GM12874 (cell line): ENCODE measurements at regions not wholly inside any gene's neighbourhood (a gene's known extent, or its start where the extent isn't known, plus 50 kb on each side); places are given as distances from the start of the nearest gene placed in this dataset.

ENCODE experiments used
- TF ChIP-seq, protein P1 (sequence below): IDR thresholded peaks from 2 replicates; pipeline ENCODE4 v1.5.1; 2011; ENCODE audit warnings: low read depth, mild to moderate bottlenecking, control low read depth, low read length, moderate library complexity; ENCODE audit not compliant: insufficient read depth

DNA sequence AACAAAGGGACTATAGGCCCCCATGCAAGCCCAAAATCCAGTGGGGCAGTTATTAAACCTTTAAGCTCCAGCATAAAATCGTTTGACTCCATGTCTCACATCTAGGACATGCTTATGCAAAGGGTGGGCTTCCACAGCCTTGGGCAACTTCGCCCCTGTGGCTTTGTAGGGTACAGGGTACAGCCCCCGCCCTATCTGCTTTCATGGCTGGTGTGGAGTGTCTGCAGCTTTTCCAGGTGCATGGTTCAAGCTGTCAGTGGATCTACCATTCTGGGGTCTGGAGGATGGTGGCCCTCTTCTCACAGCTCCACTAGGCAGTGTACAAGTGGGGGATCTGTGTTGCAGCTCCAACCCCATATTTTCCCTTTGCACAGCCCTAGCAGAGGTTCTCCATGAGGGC, 559.8 kb upstream of the TECRL start:
- TF ChIP-seq, protein P1, sequence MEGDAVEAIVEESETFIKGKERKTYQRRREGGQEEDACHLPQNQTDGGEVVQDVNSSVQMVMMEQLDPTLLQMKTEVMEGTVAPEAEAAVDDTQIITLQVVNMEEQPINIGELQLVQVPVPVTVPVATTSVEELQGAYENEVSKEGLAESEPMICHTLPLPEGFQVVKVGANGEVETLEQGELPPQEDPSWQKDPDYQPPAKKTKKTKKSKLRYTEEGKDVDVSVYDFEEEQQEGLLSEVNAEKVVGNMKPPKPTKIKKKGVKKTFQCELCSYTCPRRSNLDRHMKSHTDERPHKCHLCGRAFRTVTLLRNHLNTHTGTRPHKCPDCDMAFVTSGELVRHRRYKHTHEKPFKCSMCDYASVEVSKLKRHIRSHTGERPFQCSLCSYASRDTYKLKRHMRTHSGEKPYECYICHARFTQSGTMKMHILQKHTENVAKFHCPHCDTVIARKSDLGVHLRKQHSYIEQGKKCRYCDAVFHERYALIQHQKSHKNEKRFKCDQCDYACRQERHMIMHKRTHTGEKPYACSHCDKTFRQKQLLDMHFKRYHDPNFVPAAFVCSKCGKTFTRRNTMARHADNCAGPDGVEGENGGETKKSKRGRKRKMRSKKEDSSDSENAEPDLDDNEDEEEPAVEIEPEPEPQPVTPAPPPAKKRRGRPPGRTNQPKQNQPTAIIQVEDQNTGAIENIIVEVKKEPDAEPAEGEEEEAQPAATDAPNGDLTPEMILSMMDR, result no peak

GRCh38 chr4:64967286-64967685, 558.0 kb upstream of the TECRL start:
- TF ChIP-seq, protein P1, result no peak

GRCh38 chr4:64960516-64960915, 551.3 kb upstream of the TECRL start:
- TF ChIP-seq, protein P1, result no peak

- TF ChIP-seq, protein P1, result no peak
These were observed 531.4 kb upstream of the TECRL start for GRCh38 chr4:64940698-64941097.

- TF ChIP-seq, protein P1, result no peak
These were observed 526.3 kb upstream of the TECRL start for GRCh38 chr4:64935469-64936001.

DNA sequence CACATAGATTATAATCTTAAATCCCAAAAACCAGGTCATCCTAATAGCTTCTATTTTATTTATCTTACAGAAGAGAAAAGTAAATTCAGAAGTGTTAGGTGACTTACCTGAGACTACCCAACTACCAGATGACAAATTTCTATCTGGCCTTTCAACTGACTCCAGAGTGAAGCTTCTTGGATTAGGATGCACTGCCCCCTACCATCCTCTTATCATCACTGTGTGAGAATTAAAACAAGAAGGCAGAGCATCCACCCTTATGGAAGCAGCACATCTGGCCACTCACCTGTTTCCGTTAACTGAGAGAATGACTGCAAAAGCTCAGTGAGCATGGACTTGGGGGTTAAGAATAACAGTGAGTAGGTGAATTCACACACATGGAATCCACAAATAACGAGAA, 502.6 kb upstream of the TECRL start:
- TF ChIP-seq, protein P1, result no peak

- TF ChIP-seq, protein P1, result no peak
These were observed 494.7 kb upstream of the TECRL start for GRCh38 chr4:64903986-64904385.
